ENCODE measurements at regions not wholly inside any gene's neighbourhood (a gene's known extent, or its start where the extent isn't known, plus 50 kb on each side); places are given as distances from the start of the nearest gene placed in this dataset.
A peak's percentile ranks its signal among the peaks of the same experiment; 100 is the strongest.

DNA sequence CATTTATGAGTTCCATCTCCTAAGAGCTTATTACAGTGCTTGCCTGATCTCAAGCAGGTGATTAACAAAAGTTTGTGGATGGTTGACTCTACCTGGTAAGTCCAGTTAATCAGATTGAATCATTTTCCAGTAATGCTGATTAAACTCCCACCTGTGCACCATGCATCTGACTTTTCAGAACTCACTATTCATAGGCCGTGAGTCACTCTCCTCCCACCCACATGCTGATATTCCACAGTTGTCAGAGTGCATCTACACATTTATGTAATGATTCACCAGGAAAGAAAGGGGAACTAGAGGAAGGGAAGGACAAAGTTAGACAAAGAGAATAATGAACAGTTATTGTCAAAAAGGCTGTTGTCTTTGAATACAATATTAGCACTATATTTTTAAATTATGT is 106.2 kb upstream of the UBE3A start:
- no peak for TF ChIP-seq CTCF (IDR thresholded peaks at IDR 0.05; ENCODE audit: insufficient read depth, low read length)
- no peak overlapping the region for H3K4me3 ChIP-seq (ENCODE audit: low read depth, low read length)
- peak; percentile 13 for DNase-seq (ENCODE audit: low read depth)

- TF ChIP-seq CTCF (IDR thresholded peaks at IDR 0.05; ENCODE audit: insufficient read depth, low read length) = no peak
- no peak for DNase-seq (ENCODE audit: low read depth)
Measured at GRCh38 chr15:25544076-25544475, 105.3 kb upstream of the UBE3A start.

DNA sequence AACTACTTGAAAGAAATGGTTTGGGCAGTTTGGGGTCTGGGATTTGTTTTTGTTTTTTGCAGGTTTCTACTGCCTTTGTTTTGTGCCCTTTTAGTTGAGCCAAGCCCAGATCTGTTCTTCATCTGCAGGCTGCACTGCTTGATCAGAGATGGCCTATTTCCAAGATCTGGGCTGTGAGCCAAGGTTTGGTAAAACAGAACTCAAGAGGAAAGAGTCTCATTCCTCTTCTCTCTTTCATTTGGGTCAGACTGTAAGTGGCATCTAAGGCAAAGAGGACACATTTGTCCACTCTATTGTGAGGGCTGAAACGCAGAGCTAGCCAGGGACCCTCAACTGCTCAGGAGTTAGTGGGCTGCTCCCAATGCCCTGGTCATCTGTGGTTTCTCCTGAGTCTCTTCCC is 104.4 kb upstream of the UBE3A start:
- no peak for TF ChIP-seq CTCF (IDR thresholded peaks at IDR 0.05; ENCODE audit: insufficient read depth, low read length)
- DNase-seq (ENCODE audit: low read depth) = peak; percentile 65
- no peak overlapping the region for H3K4me3 ChIP-seq (ENCODE audit: low read depth, low read length)

More at GRCh38 chr15:25544076-25544475, 105.3 kb upstream of the UBE3A start:
- no peak overlapping the region for H3K4me3 ChIP-seq (ENCODE audit: low read depth, low read length)

GRCh38 chr15:25541228-25541627 is 102.4 kb upstream of the UBE3A start:
- H3K4me3 ChIP-seq (ENCODE audit: low read depth, low read length) = no peak overlapping the region
- no peak for DNase-seq (ENCODE audit: low read depth)
- TF ChIP-seq CTCF (IDR thresholded peaks at IDR 0.05; ENCODE audit: insufficient read depth, low read length) = no peak

GRCh38 chr15:25536801-25537611 is 98.2 kb upstream of the UBE3A start:
- DNase-seq (ENCODE audit: low read depth) = no peak
- no peak for TF ChIP-seq CTCF (IDR thresholded peaks at IDR 0.05; ENCODE audit: insufficient read depth, low read length)

GRCh38 chr15:25535866-25536265 is 97.0 kb upstream of the UBE3A start:
- TF ChIP-seq CTCF (IDR thresholded peaks at IDR 0.05; ENCODE audit: insufficient read depth, low read length) = no peak
- DNase-seq (ENCODE audit: low read depth) = no peak

More at GRCh38 chr15:25536801-25537611, 98.2 kb upstream of the UBE3A start:
- no peak overlapping the region for H3K4me3 ChIP-seq (ENCODE audit: low read depth, low read length)

More at GRCh38 chr15:25535866-25536265, 97.0 kb upstream of the UBE3A start:
- H3K4me3 ChIP-seq (ENCODE audit: low read depth, low read length) = no peak overlapping the region

All from fibroblast of the aortic adventitia (primary cell).